22Rv1 (cell line): ENCODE measurements at regions not wholly inside any gene's neighbourhood (a gene's known extent, or its start where the extent isn't known, plus 50 kb on each side); places are given as distances from the start of the nearest gene placed in this dataset.
"Not testable (repeated sequence)": the region's sequence is repeated elsewhere in the genome, so short reads cannot be mapped to it uniquely, and the experiment has no call there.

Experiments used
- H3K27ac ChIP-seq: fragments of 450-650 bp; 2 replicates; pipeline ENCODE4 v1.5.1; 2017
- CTCF ChIP-seq: fragments of 450-650 bp; IDR thresholded peaks from 2 replicates; pipeline ENCODE4 v1.5.1; 2017; ENCODE audit warnings: mild to moderate bottlenecking
- ZFX ChIP-seq: fragments of 450-650 bp; IDR thresholded peaks from 2 replicates; pipeline ENCODE4 v1.6.1; 2017; ENCODE audit warnings: antibody characterized with exemption, borderline replicate concordance

- no peak overlapping the region for H3K27ac ChIP-seq
- TF ChIP-seq ZFX: no peak
- TF ChIP-seq CTCF: no peak
These were observed 111.8 kb upstream of the KLHL13 start for GRCh38 chrX:118228456-118228855.

DNA sequence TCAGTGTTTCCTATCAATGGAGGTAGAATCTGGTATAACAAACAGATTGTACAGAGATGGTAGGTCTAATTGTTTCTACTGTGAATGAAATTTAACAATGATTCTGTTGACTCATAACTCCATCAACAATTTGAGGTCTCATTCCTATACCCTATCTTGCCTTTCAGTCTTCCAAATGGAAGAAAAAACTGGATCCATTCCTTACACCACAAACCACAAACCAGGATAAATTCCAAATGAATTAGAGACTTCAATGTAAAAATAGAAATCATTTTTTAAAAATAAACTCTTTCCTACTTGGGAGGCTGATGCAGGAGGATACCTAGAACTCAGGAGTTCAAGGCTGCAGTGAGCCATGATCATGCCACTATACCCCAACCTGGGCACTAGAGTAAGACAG is 114.4 kb upstream of the WDR44 start:
- TF ChIP-seq ZFX (no peak), CTCF (no peak)
- H3K27ac ChIP-seq: no peak overlapping the region

GRCh38 chrX:118239178-118239870 is 106.6 kb upstream of the WDR44 start:
- TF ChIP-seq CTCF: no peak
- TF ChIP-seq ZFX: no peak
- H3K27ac ChIP-seq: no peak overlapping the region

GRCh38 chrX:118239913-118240698 is 105.8 kb upstream of the WDR44 start:
- TF ChIP-seq ZFX (no peak), CTCF (no peak)
- H3K27ac ChIP-seq: no peak overlapping the region

DNA sequence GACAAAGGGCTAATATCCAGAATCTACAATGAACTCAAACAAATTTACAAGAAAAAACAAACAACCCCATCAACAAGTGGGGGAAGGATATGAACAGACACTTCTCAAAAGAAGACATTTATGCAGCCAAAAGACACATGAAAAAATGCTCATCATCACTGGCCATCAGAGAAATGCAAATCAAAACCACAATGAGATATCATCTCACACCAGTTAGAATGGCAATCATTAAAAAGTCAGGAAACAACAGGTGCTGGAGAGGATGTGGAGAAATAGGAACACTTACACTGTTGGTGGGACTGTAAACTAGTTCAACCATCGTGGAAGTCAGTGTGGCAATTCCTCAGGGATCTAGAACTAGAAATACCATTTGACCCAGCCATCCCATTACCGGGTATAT is 98.9 kb upstream of the WDR44 start:
- H3K27ac ChIP-seq: not testable (repeated sequence)

- TF ChIP-seq ZFX: no peak
- no peak for TF ChIP-seq CTCF
These were observed 96.8 kb upstream of the WDR44 start for GRCh38 chrX:118249146-118249545.

DNA sequence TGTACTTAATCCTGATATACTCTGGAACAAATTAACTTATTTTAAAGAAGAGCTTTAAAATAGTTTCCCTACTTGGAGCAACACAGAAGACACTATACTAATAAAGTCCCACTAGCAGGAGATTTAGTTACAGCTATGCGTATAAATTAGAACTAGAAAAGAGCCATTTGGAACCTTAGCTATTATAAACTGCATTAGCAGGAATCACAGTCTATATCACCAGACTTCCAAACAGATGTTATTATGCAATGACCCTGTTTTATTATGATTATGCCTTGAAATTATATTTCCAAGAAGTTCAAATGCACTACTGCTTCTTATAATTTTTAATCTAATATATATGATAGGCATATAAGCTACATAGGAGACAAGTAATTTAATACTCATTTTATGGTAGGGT is 95.5 kb upstream of the WDR44 start:
- H3K27ac ChIP-seq: no peak overlapping the region
- TF ChIP-seq ZFX: no peak
- no peak for TF ChIP-seq CTCF

More at GRCh38 chrX:118249146-118249545, 96.8 kb upstream of the WDR44 start:
- H3K27ac ChIP-seq: no peak overlapping the region
